SK-N-MC (cell line): ENCODE measurements at regions not wholly inside any gene's neighbourhood (a gene's known extent, or its start where the extent isn't known, plus 50 kb on each side); places are given as distances from the start of the nearest gene placed in this dataset.

Experiments used
- EZH2 ChIP-seq: fragments of 200-600 bp; sonication (generic); IDR thresholded peaks from one replicate; pipeline ENCODE4 v1.6.1; 2017; ENCODE audit warnings: antibody characterized with exemption
- POLR2AphosphoS5 ChIP-seq: IDR thresholded peaks from 2 replicates; pipeline ENCODE4 v1.6.1; 2012; ENCODE audit warnings: mild to moderate bottlenecking, low read depth, low read length, borderline replicate concordance

DNA sequence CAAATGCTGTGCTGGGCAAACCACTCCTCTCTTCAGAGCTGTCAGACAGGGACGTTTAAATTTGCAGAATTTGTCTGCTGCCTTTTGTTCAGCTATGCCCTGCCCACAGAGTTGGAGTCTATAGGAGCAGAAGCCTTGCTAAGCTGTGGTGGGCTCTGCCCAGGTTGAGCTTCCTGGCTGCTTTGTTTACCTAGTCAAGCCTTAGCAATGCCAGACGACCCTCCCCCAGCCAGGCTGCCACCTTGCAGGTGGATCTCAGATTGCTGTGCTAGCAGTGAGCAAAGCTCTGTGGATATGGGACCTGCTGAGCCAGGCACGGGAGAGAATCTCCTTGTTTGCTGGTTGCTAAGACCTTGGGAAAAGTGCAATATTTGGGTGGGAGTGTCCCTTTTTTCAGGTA is 314.9 kb downstream of the NNT start:
- TF ChIP-seq EZH2: no peak
- TF ChIP-seq POLR2AphosphoS5: no peak
